ENCODE measurements at regions not wholly inside any gene's neighbourhood (a gene's known extent, or its start where the extent isn't known, plus 50 kb on each side); places are given as distances from the start of the nearest gene placed in this dataset.

- TF ChIP-seq, protein P1, sequence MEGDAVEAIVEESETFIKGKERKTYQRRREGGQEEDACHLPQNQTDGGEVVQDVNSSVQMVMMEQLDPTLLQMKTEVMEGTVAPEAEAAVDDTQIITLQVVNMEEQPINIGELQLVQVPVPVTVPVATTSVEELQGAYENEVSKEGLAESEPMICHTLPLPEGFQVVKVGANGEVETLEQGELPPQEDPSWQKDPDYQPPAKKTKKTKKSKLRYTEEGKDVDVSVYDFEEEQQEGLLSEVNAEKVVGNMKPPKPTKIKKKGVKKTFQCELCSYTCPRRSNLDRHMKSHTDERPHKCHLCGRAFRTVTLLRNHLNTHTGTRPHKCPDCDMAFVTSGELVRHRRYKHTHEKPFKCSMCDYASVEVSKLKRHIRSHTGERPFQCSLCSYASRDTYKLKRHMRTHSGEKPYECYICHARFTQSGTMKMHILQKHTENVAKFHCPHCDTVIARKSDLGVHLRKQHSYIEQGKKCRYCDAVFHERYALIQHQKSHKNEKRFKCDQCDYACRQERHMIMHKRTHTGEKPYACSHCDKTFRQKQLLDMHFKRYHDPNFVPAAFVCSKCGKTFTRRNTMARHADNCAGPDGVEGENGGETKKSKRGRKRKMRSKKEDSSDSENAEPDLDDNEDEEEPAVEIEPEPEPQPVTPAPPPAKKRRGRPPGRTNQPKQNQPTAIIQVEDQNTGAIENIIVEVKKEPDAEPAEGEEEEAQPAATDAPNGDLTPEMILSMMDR (IDR thresholded peaks at IDR 0.05; ENCODE audit: poor library complexity, severe bottlenecking) = no peak
- TF ChIP-seq POLR2AphosphoS5 (IDR thresholded peaks at IDR 0.05) (no peak), RAD21 (conservative IDR thresholded peaks at IDR 0.05) (no peak), EP300 (conservative IDR thresholded peaks at IDR 0.05; ENCODE audit: poor library complexity, severe bottlenecking) (no peak), MXI1 (conservative IDR thresholded peaks at IDR 0.05; ENCODE audit: poor library complexity, severe bottlenecking) (no peak), EZH2 (IDR thresholded peaks at IDR 0.05; ENCODE audit: borderline replicate concordance, insufficient read depth, low read length, poor library complexity, severe bottlenecking) (no peak), TAF1 (IDR thresholded peaks at IDR 0.05; ENCODE audit: low read depth) (no peak), SMC3 (conservative IDR thresholded peaks at IDR 0.05; ENCODE audit: poor library complexity) (no peak)
- TF ChIP-seq, protein P2, sequence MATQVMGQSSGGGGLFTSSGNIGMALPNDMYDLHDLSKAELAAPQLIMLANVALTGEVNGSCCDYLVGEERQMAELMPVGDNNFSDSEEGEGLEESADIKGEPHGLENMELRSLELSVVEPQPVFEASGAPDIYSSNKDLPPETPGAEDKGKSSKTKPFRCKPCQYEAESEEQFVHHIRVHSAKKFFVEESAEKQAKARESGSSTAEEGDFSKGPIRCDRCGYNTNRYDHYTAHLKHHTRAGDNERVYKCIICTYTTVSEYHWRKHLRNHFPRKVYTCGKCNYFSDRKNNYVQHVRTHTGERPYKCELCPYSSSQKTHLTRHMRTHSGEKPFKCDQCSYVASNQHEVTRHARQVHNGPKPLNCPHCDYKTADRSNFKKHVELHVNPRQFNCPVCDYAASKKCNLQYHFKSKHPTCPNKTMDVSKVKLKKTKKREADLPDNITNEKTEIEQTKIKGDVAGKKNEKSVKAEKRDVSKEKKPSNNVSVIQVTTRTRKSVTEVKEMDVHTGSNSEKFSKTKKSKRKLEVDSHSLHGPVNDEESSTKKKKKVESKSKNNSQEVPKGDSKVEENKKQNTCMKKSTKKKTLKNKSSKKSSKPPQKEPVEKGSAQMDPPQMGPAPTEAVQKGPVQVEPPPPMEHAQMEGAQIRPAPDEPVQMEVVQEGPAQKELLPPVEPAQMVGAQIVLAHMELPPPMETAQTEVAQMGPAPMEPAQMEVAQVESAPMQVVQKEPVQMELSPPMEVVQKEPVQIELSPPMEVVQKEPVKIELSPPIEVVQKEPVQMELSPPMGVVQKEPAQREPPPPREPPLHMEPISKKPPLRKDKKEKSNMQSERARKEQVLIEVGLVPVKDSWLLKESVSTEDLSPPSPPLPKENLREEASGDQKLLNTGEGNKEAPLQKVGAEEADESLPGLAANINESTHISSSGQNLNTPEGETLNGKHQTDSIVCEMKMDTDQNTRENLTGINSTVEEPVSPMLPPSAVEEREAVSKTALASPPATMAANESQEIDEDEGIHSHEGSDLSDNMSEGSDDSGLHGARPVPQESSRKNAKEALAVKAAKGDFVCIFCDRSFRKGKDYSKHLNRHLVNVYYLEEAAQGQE (IDR thresholded peaks at IDR 0.05; ENCODE audit: borderline replicate concordance) = no peak
Observed at GRCh38 chr14:41532255-41532654, 74.4 kb upstream of the LRFN5 start.

All from neural cell (in vitro differentiated cells).